Liver (tissue), 8 donors: ENCODE measurements at regions not wholly inside any gene's neighbourhood (a gene's known extent, or its start where the extent isn't known, plus 50 kb on each side); places are given as distances from the start of the nearest gene placed in this dataset.

ENCODE experiments used
- DNase-seq: peaks from one replicate; pipeline ENCODE4 v3.0.0-alpha.2; 2017; ENCODE audit warnings: low spot score
- H3K27ac ChIP-seq, 2 donors: one replicate each; pipeline ENCODE4 v1.7.0; 2013; ENCODE audit warnings: inconsistent platforms in 2 of 2, low read length in 2 of 2, control low read depth in 1 of 2, low read depth in 1 of 2, mild to moderate bottlenecking in 1 of 2
- H3K27me3 ChIP-seq, 4 donors: one replicate each; pipeline versions ENCODE4 v1.6.1 to v1.7.0; 2013; ENCODE audit warnings: low read length in 3 of 4, inconsistent platforms in 1 of 4, mild to moderate bottlenecking in 1 of 4, moderate library complexity in 1 of 4; ENCODE audit not compliant: control insufficient read depth in 4 of 4, insufficient read depth in 4 of 4
- H3K36me3 ChIP-seq, 4 donors: one replicate each; pipeline versions ENCODE4 v1.6.1 to v1.7.0; 2013; ENCODE audit warnings: low read length in 3 of 4, mild to moderate bottlenecking in 3 of 4, low read depth in 1 of 4, moderate library complexity in 1 of 4; ENCODE audit not compliant: control insufficient read depth in 4 of 4, insufficient read depth in 3 of 4
- H3K4me1 ChIP-seq, 4 donors: one replicate each; pipeline versions ENCODE4 v1.6.1 to v1.7.0; 2013; ENCODE audit warnings: low read length in 3 of 4, mild to moderate bottlenecking in 3 of 4, moderate library complexity in 1 of 4; ENCODE audit not compliant: control insufficient read depth in 4 of 4, insufficient read depth in 4 of 4
- H3K4me3 ChIP-seq, 3 donors: one replicate each; pipeline versions ENCODE4 v1.6.1 to v1.7.0; 2013; ENCODE audit warnings: low read length in 3 of 3, control low read depth in 1 of 3, low read depth in 1 of 3, mild to moderate bottlenecking in 1 of 3
- H3K9ac ChIP-seq, 2 donors: one replicate each; pipeline ENCODE4 v1.7.0; 2013; ENCODE audit warnings: low read length in 2 of 2, mild to moderate bottlenecking in 2 of 2, moderate library complexity in 2 of 2, control low read depth in 1 of 2, low read depth in 1 of 2
- H3K9me3 ChIP-seq, 4 donors: one replicate each; pipeline versions ENCODE4 v1.6.1 to v1.7.0; 2013; ENCODE audit warnings: low read length in 3 of 4; ENCODE audit not compliant: control insufficient read depth in 4 of 4
- CTCF ChIP-seq: fragments of 150-350 bp; IDR thresholded peaks from 2 replicates; pipeline ENCODE4 v1.5.1; 2017; ENCODE audit warnings: improper control_type of control experiment, low read depth, low read length; ENCODE audit not compliant: missing input control
- EGR1 ChIP-seq, 2 donors: IDR thresholded peaks; 2 replicates each; pipeline ENCODE4 v1.6.1; 2016 to 2018; ENCODE audit warnings: antibody characterized with exemption in 2 of 2, low read depth in 2 of 2
- FOXA1 ChIP-seq: IDR thresholded peaks from 2 replicates; pipeline ENCODE4 v1.6.1; 2016; ENCODE audit warnings: antibody characterized with exemption
- FOXA2 ChIP-seq: IDR thresholded peaks from 2 replicates; pipeline ENCODE4 v1.6.1; 2016; ENCODE audit warnings: antibody characterized with exemption
- GABPA ChIP-seq, 2 donors: IDR thresholded peaks in 1 of 2; conservative IDR thresholded peaks in 1 of 2; 2 replicates each; pipeline ENCODE4 v1.6.1; 2016; ENCODE audit warnings: antibody characterized with exemption in 2 of 2, mild to moderate bottlenecking in 1 of 2, moderate library complexity in 1 of 2
- HNF4A ChIP-seq, 2 donors: conservative IDR thresholded peaks; 2 replicates each; pipeline ENCODE4 v1.6.1; 2016; ENCODE audit warnings: antibody characterized with exemption in 2 of 2, mild to moderate bottlenecking in 2 of 2
- HNF4G ChIP-seq: IDR thresholded peaks from 2 replicates; pipeline ENCODE4 v1.6.1; 2016; ENCODE audit warnings: antibody characterized with exemption
- JUND ChIP-seq, 2 donors: IDR thresholded peaks; 2 replicates each; pipeline ENCODE4 v1.6.1; 2016; ENCODE audit warnings: antibody characterized with exemption in 2 of 2
- MAX ChIP-seq: IDR thresholded peaks from 2 replicates; pipeline ENCODE4 v1.6.1; 2016; ENCODE audit warnings: antibody characterized with exemption
- NR2F2 ChIP-seq: IDR thresholded peaks from 2 replicates; pipeline ENCODE4 v1.6.1; 2016; ENCODE audit warnings: antibody characterized with exemption
- RAD21 ChIP-seq, 2 donors: IDR thresholded peaks; 2 replicates each; pipeline ENCODE4 v1.6.1; 2016; ENCODE audit warnings: antibody characterized with exemption in 2 of 2, mild to moderate bottlenecking in 2 of 2
- RXRA ChIP-seq, 2 donors: IDR thresholded peaks; 2 replicates each; pipeline ENCODE4 v1.6.1; 2017 to 2018; ENCODE audit warnings: antibody characterized with exemption in 2 of 2, mild to moderate bottlenecking in 1 of 2
- SP1 ChIP-seq: IDR thresholded peaks from 2 replicates; pipeline ENCODE4 v1.6.1; 2018; ENCODE audit warnings: antibody characterized with exemption, mild to moderate bottlenecking
- TAF1 ChIP-seq: conservative IDR thresholded peaks from 2 replicates; pipeline ENCODE4 v1.6.1; 2016; ENCODE audit warnings: antibody characterized with exemption, mild to moderate bottlenecking
- YY1 ChIP-seq: IDR thresholded peaks from 2 replicates; pipeline ENCODE4 v1.6.1; 2016; ENCODE audit warnings: antibody characterized with exemption, mild to moderate bottlenecking
- WGBS: extraction: QIAGEN DNeasy Blood & Tissue Kit; methylation state at CpG from one replicate; pipeline ENCODE4 v1.1.7; 2013; 5-methylcytosine and 5-hydroxymethylcytosine counted together
- TF ChIP-seq, protein P1 (sequence below): IDR thresholded peaks from 2 replicates; pipeline ENCODE4 v1.6.1; 2016; ENCODE audit warnings: antibody characterized with exemption, mild to moderate bottlenecking
- TF ChIP-seq, protein P2 (sequence below): IDR thresholded peaks from 2 replicates; pipeline ENCODE4 v1.6.1; 2016; ENCODE audit warnings: antibody characterized with exemption
- TF ChIP-seq, protein P3 (sequence below): IDR thresholded peaks from 2 replicates; pipeline ENCODE4 v1.6.1; 2016; ENCODE audit warnings: antibody characterized with exemption
- donor health status: healthy.
- donor health status: healthy.
- donor health status: healthy.
- donor health status: healthy.
- donor health status: healthy.

DNA sequence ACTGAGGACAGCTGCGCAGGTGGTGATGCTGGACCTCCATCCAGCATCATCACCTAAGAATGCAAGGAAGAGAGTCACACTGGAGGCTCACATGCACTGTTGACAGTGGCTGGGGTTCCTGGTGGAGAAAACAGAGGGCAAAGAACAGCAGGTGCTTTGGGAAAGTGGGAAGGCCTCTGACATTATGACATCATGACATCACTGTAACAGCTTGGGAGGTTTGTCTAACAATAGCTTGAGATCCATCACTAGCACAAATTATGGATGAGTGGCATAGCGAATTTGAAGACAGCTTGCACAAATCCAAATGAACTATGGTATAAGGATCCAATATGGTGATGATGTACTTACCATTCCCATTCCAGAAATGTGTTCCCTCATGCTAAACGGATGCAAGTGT lies 226.5 kb upstream of the MPHOSPH6 start:
- TF ChIP-seq YY1 (no peak), HNF4G (no peak), FOXA2 (no peak), CTCF (no peak), HNF4A (conservative IDR thresholded peaks at IDR 0.05) (no peak), SP1 (no peak), RXRA (IDR thresholded peaks at IDR 0.05) (no peak), TAF1 (no peak), NR2F2 (no peak), FOXA1 (no peak), EGR1 (IDR thresholded peaks at IDR 0.05; ENCODE audit: low read depth in 2 of 2) (no peak)
- TF ChIP-seq, protein P1, sequence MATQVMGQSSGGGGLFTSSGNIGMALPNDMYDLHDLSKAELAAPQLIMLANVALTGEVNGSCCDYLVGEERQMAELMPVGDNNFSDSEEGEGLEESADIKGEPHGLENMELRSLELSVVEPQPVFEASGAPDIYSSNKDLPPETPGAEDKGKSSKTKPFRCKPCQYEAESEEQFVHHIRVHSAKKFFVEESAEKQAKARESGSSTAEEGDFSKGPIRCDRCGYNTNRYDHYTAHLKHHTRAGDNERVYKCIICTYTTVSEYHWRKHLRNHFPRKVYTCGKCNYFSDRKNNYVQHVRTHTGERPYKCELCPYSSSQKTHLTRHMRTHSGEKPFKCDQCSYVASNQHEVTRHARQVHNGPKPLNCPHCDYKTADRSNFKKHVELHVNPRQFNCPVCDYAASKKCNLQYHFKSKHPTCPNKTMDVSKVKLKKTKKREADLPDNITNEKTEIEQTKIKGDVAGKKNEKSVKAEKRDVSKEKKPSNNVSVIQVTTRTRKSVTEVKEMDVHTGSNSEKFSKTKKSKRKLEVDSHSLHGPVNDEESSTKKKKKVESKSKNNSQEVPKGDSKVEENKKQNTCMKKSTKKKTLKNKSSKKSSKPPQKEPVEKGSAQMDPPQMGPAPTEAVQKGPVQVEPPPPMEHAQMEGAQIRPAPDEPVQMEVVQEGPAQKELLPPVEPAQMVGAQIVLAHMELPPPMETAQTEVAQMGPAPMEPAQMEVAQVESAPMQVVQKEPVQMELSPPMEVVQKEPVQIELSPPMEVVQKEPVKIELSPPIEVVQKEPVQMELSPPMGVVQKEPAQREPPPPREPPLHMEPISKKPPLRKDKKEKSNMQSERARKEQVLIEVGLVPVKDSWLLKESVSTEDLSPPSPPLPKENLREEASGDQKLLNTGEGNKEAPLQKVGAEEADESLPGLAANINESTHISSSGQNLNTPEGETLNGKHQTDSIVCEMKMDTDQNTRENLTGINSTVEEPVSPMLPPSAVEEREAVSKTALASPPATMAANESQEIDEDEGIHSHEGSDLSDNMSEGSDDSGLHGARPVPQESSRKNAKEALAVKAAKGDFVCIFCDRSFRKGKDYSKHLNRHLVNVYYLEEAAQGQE, result no peak
- TF ChIP-seq, protein P2, sequence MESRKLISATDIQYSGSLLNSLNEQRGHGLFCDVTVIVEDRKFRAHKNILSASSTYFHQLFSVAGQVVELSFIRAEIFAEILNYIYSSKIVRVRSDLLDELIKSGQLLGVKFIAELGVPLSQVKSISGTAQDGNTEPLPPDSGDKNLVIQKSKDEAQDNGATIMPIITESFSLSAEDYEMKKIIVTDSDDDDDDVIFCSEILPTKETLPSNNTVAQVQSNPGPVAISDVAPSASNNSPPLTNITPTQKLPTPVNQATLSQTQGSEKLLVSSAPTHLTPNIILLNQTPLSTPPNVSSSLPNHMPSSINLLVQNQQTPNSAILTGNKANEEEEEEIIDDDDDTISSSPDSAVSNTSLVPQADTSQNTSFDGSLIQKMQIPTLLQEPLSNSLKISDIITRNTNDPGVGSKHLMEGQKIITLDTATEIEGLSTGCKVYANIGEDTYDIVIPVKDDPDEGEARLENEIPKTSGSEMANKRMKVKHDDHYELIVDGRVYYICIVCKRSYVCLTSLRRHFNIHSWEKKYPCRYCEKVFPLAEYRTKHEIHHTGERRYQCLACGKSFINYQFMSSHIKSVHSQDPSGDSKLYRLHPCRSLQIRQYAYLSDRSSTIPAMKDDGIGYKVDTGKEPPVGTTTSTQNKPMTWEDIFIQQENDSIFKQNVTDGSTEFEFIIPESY, result no peak
- TF ChIP-seq, protein P3, sequence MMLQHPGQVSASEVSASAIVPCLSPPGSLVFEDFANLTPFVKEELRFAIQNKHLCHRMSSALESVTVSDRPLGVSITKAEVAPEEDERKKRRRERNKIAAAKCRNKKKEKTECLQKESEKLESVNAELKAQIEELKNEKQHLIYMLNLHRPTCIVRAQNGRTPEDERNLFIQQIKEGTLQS, result no peak
- no peak for DNase-seq
- Histone ChIP-seq H3K36me3 (no peaks in the 10 kb centered on the region), H3K9me3 (peaks cover 0 to 5% (median 1%) of the 10 kb centered on the region in 4 donors), H3K9ac (no peak overlapping the region), H3K4me1 (no peaks in the 10 kb centered on the region), H3K27me3 (peaks cover 0 to 7% (median under 1%) of the 10 kb centered on the region in 4 donors), H3K4me3 (no peak overlapping the region), H3K27ac (no peak overlapping the region)
- 92% methylated on average over 3 of the region's 3 CpGs for WGBS

GRCh38 chr16:82395212-82395611 lies 225.2 kb upstream of the MPHOSPH6 start:
- Histone ChIP-seq H3K4me1 (no peaks in the 10 kb centered on the region), H3K27ac (no peak overlapping the region), H3K27me3 (peaks cover 0 to 7% (median under 1%) of the 10 kb centered on the region in 4 donors), H3K4me3 (no peak overlapping the region), H3K9ac (no peak overlapping the region), H3K9me3 (peaks cover 0 to 5% (median 1%) of the 10 kb centered on the region in 4 donors), H3K36me3 (no peaks in the 10 kb centered on the region)
- DNase-seq, result no peak
- TF ChIP-seq TAF1 (no peak), MAX (peak; percentile 27), GABPA (IDR thresholded peaks at IDR 0.05 in 1 of 2, conservative IDR thresholded peaks at IDR 0.05 in 1 of 2) (no peak), JUND (IDR thresholded peaks at IDR 0.05) (peak in 1 of 2 donors; percentile 47), YY1 (no peak), NR2F2 (no peak), FOXA2 (peak; percentile 52), HNF4G (no peak), RAD21 (IDR thresholded peaks at IDR 0.05) (no peak), CTCF (no peak), FOXA1 (peak; percentile 49), HNF4A (conservative IDR thresholded peaks at IDR 0.05) (peak in 1 of 2 donors; percentile 56), SP1 (no peak), RXRA (IDR thresholded peaks at IDR 0.05) (peak in 1 of 2 donors; percentile 58)
- TF ChIP-seq, protein P1, result no peak
